DND-41 (cell line): ENCODE measurements at regions not wholly inside any gene's neighbourhood (a gene's known extent, or its start where the extent isn't known, plus 50 kb on each side); places are given as distances from the start of the nearest gene placed in this dataset.

Source experiments
- CTCF ChIP-seq: IDR thresholded peaks from 2 replicates; pipeline ENCODE4 v1.5.1; 2012; ENCODE audit warnings: borderline replicate concordance, low read length, moderate library complexity, mild to moderate bottlenecking; ENCODE audit not compliant: poor library complexity, severe bottlenecking; ENCODE audit errors: extremely low read depth
- EZH2 ChIP-seq: IDR thresholded peaks from 3 replicates; pipeline ENCODE4 v1.6.1; 2012; ENCODE audit warnings: borderline replicate concordance, low read depth, mild to moderate bottlenecking, moderate library complexity, low read length, inconsistent platforms; ENCODE audit not compliant: severe bottlenecking

DNA sequence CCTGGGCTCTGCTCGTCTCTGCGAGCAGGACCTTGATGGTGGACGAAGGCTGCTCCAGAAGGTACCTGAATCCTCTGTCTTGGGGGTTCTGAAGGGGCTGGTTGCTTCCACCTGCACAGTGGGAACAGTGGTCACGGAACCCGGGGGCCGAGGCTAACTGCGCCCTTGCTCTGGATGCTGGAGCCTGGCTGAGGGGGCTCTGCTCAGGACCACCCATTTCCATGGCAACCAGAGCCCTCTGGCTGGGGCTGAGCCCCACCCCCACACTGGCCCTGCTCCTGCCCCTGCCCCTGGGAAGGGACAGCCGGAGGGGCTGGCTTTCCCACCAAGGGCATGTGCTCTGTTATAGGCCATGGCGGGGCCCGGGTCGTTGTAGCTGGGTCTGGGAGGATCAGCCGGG, 462.3 kb downstream of the PTPRU start:
- TF ChIP-seq CTCF (no peak), EZH2 (no peak)
